ENCODE measurements at regions not wholly inside any gene's neighbourhood (a gene's known extent, or its start where the extent isn't known, plus 50 kb on each side); places are given as distances from the start of the nearest gene placed in this dataset.

GRCh38 chr18:60894254-60894945 is 438.8 kb upstream of the CDH20 start:
- peak overlapping the region; percentile 67 for H3K27ac ChIP-seq (ENCODE audit: low read depth, low read length, poor library complexity, severe bottlenecking)

GRCh38 chr18:60895181-60895580 is 438.0 kb upstream of the CDH20 start:
- H2AFZ ChIP-seq (ENCODE audit: low read length), result peak overlapping the region; percentile 39
- H3K36me3 ChIP-seq (ENCODE audit: insufficient read depth, low read length), result no peaks in the 10 kb centered on the region
- H4K20me1 ChIP-seq (ENCODE audit: insufficient read depth, low read length), result no peaks in the 10 kb centered on the region
- peak overlapping the region; percentile 67 for H3K27ac ChIP-seq (ENCODE audit: low read depth, low read length, poor library complexity, severe bottlenecking)
- no peaks in the 10 kb centered on the region for H3F3A ChIP-seq (ENCODE audit: insufficient read depth, low read length)
- no peaks in the 10 kb centered on the region for H3K9me2 ChIP-seq (ENCODE audit: low read depth, low read length)
- no peaks in the 10 kb centered on the region for H3K27me3 ChIP-seq (ENCODE audit: insufficient read depth, low read length)
- H3K4me1 ChIP-seq (ENCODE audit: insufficient read depth, low read length, severe bottlenecking), result peaks cover 62% of the 10 kb centered on the region
- H3K79me2 ChIP-seq (ENCODE audit: insufficient read depth, low read length), result no peaks in the 10 kb centered on the region
- H3K9ac ChIP-seq (ENCODE audit: low read length), result no peak overlapping the region
- no peak overlapping the region for H3K4me3 ChIP-seq (ENCODE audit: low read depth, low read length, poor library complexity, severe bottlenecking)
- no peak for TF ChIP-seq CTCF (IDR thresholded peaks at IDR 0.05; ENCODE audit: low read length)
- no peak for TF ChIP-seq EZH2 (IDR thresholded peaks at IDR 0.05; ENCODE audit: borderline replicate concordance, low read length)
- no peaks in the 10 kb centered on the region for H3K9me3 ChIP-seq (ENCODE audit: low read length)
- H3K4me2 ChIP-seq (ENCODE audit: low read length), result no peak overlapping the region

More at GRCh38 chr18:60894254-60894945, 438.8 kb upstream of the CDH20 start:
- no peaks in the 10 kb centered on the region for H3K36me3 ChIP-seq (ENCODE audit: insufficient read depth, low read length)
- H3K9me3 ChIP-seq (ENCODE audit: low read length), result no peaks in the 10 kb centered on the region
- H3K27me3 ChIP-seq (ENCODE audit: insufficient read depth, low read length), result no peaks in the 10 kb centered on the region
- no peak overlapping the region for H3K4me2 ChIP-seq (ENCODE audit: low read length)
- no peaks in the 10 kb centered on the region for H3F3A ChIP-seq (ENCODE audit: insufficient read depth, low read length)
- H3K79me2 ChIP-seq (ENCODE audit: insufficient read depth, low read length), result no peaks in the 10 kb centered on the region
- H4K20me1 ChIP-seq (ENCODE audit: insufficient read depth, low read length), result no peaks in the 10 kb centered on the region
- H2AFZ ChIP-seq (ENCODE audit: low read length), result no peak overlapping the region
- H3K9me2 ChIP-seq (ENCODE audit: low read depth, low read length), result no peaks in the 10 kb centered on the region
- H3K9ac ChIP-seq (ENCODE audit: low read length), result no peak overlapping the region
- H3K4me1 ChIP-seq (ENCODE audit: insufficient read depth, low read length, severe bottlenecking), result peaks cover 62% of the 10 kb centered on the region
- TF ChIP-seq EZH2 (IDR thresholded peaks at IDR 0.05; ENCODE audit: borderline replicate concordance, low read length) (no peak), CTCF (IDR thresholded peaks at IDR 0.05; ENCODE audit: low read length) (no peak)
- H3K4me3 ChIP-seq (ENCODE audit: low read depth, low read length, poor library complexity, severe bottlenecking), result no peak overlapping the region

- Histone ChIP-seq H3K9me2 (ENCODE audit: low read depth, low read length) (no peaks in the 10 kb centered on the region), H3F3A (ENCODE audit: insufficient read depth, low read length) (no peaks in the 10 kb centered on the region), H3K79me2 (ENCODE audit: insufficient read depth, low read length) (no peaks in the 10 kb centered on the region), H3K9ac (ENCODE audit: low read length) (peak overlapping the region; percentile 11; the same call in 1 of the 2 replicates), H3K4me3 (ENCODE audit: low read depth, low read length, poor library complexity, severe bottlenecking) (no peak overlapping the region), H3K27me3 (ENCODE audit: insufficient read depth, low read length) (no peaks in the 10 kb centered on the region), H3K36me3 (ENCODE audit: insufficient read depth, low read length) (no peaks in the 10 kb centered on the region), H3K4me2 (ENCODE audit: low read length) (no peak overlapping the region), H2AFZ (ENCODE audit: low read length) (peak overlapping the region; percentile 88), H4K20me1 (ENCODE audit: insufficient read depth, low read length) (no peaks in the 10 kb centered on the region), H3K27ac (ENCODE audit: low read depth, low read length, poor library complexity, severe bottlenecking) (peak overlapping the region; percentile 68), H3K9me3 (ENCODE audit: low read length) (no peaks in the 10 kb centered on the region), H3K4me1 (ENCODE audit: insufficient read depth, low read length, severe bottlenecking) (peaks cover 71% of the 10 kb centered on the region)
- no peak for TF ChIP-seq EZH2 (IDR thresholded peaks at IDR 0.05; ENCODE audit: borderline replicate concordance, low read length)
- no peak for TF ChIP-seq CTCF (IDR thresholded peaks at IDR 0.05; ENCODE audit: low read length)
Observed at GRCh38 chr18:60898111-60898510, 435.1 kb upstream of the CDH20 start.

Measured in OCI-LY1 (cell line).